A673 (cell line): ENCODE measurements at regions not wholly inside any gene's neighbourhood (a gene's known extent, or its start where the extent isn't known, plus 50 kb on each side); places are given as distances from the start of the nearest gene placed in this dataset.

Source experiments
- CTCF ChIP-seq: fragments of 300-800, 200-600 bp; sonication (generic); conservative IDR thresholded peaks from 2 replicates; pipeline ENCODE4 v1.5.1; 2017; ENCODE audit warnings: low read depth, mild to moderate bottlenecking, antibody characterized with exemption, low read length, moderate library complexity, mixed read lengths
- EZH2 ChIP-seq: fragments of 200-600 bp; sonication (generic); IDR thresholded peaks from 2 replicates; pipeline ENCODE4 v1.6.1; 2017; ENCODE audit warnings: borderline replicate concordance, low read depth, mild to moderate bottlenecking, mixed read lengths, antibody characterized with exemption, low read length; ENCODE audit not compliant: poor library complexity, severe bottlenecking

GRCh38 chr6:4549556-4550226 is 226.5 kb upstream of the CDYL start:
- TF ChIP-seq CTCF (no peak), EZH2 (no peak)
